ENCODE measurements at regions not wholly inside any gene's neighbourhood (a gene's known extent, or its start where the extent isn't known, plus 50 kb on each side); places are given as distances from the start of the nearest gene placed in this dataset.

- no peaks in the 10 kb centered on the region for H3K9me3 ChIP-seq (ENCODE audit: control insufficient read depth in 2 of 2, insufficient read depth in 1 of 2, low read depth in 1 of 2, low read length in 1 of 2)
- no peaks in the 10 kb centered on the region for H3K4me1 ChIP-seq (ENCODE audit: control insufficient read depth in 2 of 2, insufficient read depth in 2 of 2, low read length in 1 of 2)
- no peak overlapping the region for H3K4me3 ChIP-seq (ENCODE audit: low read depth in 1 of 2, low read length in 2 of 2)
- H3K36me3 ChIP-seq (ENCODE audit: control insufficient read depth in 2 of 2, insufficient read depth in 2 of 2, low read length in 1 of 2), result no peaks in the 10 kb centered on the region
- H3K27me3 ChIP-seq (ENCODE audit: control insufficient read depth in 1 of 2, insufficient read depth in 2 of 2, low read length in 2 of 2), result no peaks in the 10 kb centered on the region
- 64 to 67% methylated on average over 8 of the region's 8 CpGs for WGBS, 2 donors
- H3K27ac ChIP-seq (ENCODE audit: low read depth in 2 of 2, low read length in 1 of 2), result no peak overlapping the region
Observed at GRCh38 chr6:73879501-73880293, 183.7 kb downstream of the CD109 start.

GRCh38 chr6:73878403-73878802 lies 182.4 kb downstream of the CD109 start:
- Histone ChIP-seq H3K4me1 (ENCODE audit: control insufficient read depth in 2 of 2, insufficient read depth in 2 of 2, low read length in 1 of 2) (no peaks in the 10 kb centered on the region), H3K36me3 (ENCODE audit: control insufficient read depth in 2 of 2, insufficient read depth in 2 of 2, low read length in 1 of 2) (no peaks in the 10 kb centered on the region), H3K27ac (ENCODE audit: low read depth in 2 of 2, low read length in 1 of 2) (no peak overlapping the region), H3K27me3 (ENCODE audit: control insufficient read depth in 1 of 2, insufficient read depth in 2 of 2, low read length in 2 of 2) (no peaks in the 10 kb centered on the region), H3K9me3 (ENCODE audit: control insufficient read depth in 2 of 2, insufficient read depth in 1 of 2, low read depth in 1 of 2, low read length in 1 of 2) (no peaks in the 10 kb centered on the region), H3K4me3 (ENCODE audit: low read depth in 1 of 2, low read length in 2 of 2) (no peak overlapping the region)
